ENCODE measurements at regions not wholly inside any gene's neighbourhood (a gene's known extent, or its start where the extent isn't known, plus 50 kb on each side); places are given as distances from the start of the nearest gene placed in this dataset.
A peak's percentile ranks its signal among the peaks of the same experiment; 100 is the strongest.

GRCh38 chr5:40410964-40411635 lies 268.6 kb upstream of the PTGER4 start:
- Histone ChIP-seq H3K4me3 (no peak overlapping the region), H3K36me3 (no peaks in the 10 kb centered on the region), H3K4me1 (peaks cover 0 to 13% of the 10 kb centered on the region in 2 donors), H3K27me3 (no peaks in the 10 kb centered on the region), H3K9me3 (no peaks in the 10 kb centered on the region), H3K27ac (peak overlapping the region; percentile 10 to 31)
- intact Hi-C loops (cut with DNase I) = no loop called here
- no peak for DNase-seq (ENCODE audit: low spot score in 2 of 2)
- no peak for TF ChIP-seq CTCF (IDR thresholded peaks at IDR 0.05)

- no peaks in the 10 kb centered on the region for H3K9me3 ChIP-seq
- no peak for TF ChIP-seq CTCF (IDR thresholded peaks at IDR 0.05)
- H3K27me3 ChIP-seq = no peaks in the 10 kb centered on the region
- no peak overlapping the region for H3K4me3 ChIP-seq
- intact Hi-C loops (cut with DNase I) = no loop called here
- H3K27ac ChIP-seq = peak overlapping the region; percentile 10 to 31
- peaks cover 0 to 13% of the 10 kb centered on the region in 2 donors for H3K4me1 ChIP-seq
- peak in 1 of 2 donors; percentile 70 for DNase-seq (ENCODE audit: low spot score in 2 of 2)
- H3K36me3 ChIP-seq = no peaks in the 10 kb centered on the region
These were observed 269.4 kb upstream of the PTGER4 start for GRCh38 chr5:40410231-40410861.

GRCh38 chr5:40409601-40410000 lies 270.1 kb upstream of the PTGER4 start:
- TF ChIP-seq CTCF (IDR thresholded peaks at IDR 0.05) = no peak
- Histone ChIP-seq H3K4me1 (peaks cover 0 to 13% of the 10 kb centered on the region in 2 donors), H3K9me3 (no peaks in the 10 kb centered on the region), H3K4me3 (no peak overlapping the region), H3K36me3 (no peaks in the 10 kb centered on the region), H3K27ac (no peak overlapping the region), H3K27me3 (no peaks in the 10 kb centered on the region)
- intact Hi-C loops (cut with DNase I) = no loop called here
- DNase-seq (ENCODE audit: low spot score in 2 of 2) = no peak

GRCh38 chr5:40406741-40407211 lies 272.9 kb upstream of the PTGER4 start:
- Histone ChIP-seq H3K4me3 (no peak overlapping the region), H3K4me1 (peaks cover 0 to 13% of the 10 kb centered on the region in 2 donors), H3K36me3 (no peaks in the 10 kb centered on the region), H3K27ac (peak overlapping the region in 1 of 2 donors; percentile 13), H3K9me3 (no peaks in the 10 kb centered on the region), H3K27me3 (no peaks in the 10 kb centered on the region)
- intact Hi-C loops (cut with DNase I) = no loop called here
- DNase-seq (ENCODE audit: low spot score in 2 of 2) = no peak
- TF ChIP-seq CTCF (IDR thresholded peaks at IDR 0.05) = no peak

GRCh38 chr5:40405996-40406740 lies 273.5 kb upstream of the PTGER4 start:
- TF ChIP-seq CTCF (IDR thresholded peaks at IDR 0.05) = no peak
- no peaks in the 10 kb centered on the region for H3K36me3 ChIP-seq
- H3K27ac ChIP-seq = no peak overlapping the region
- DNase-seq (ENCODE audit: low spot score in 2 of 2) = no peak
- no peaks in the 10 kb centered on the region for H3K27me3 ChIP-seq
- H3K4me3 ChIP-seq = no peak overlapping the region
- intact Hi-C loops (cut with DNase I) = no loop called here
- H3K4me1 ChIP-seq = peaks cover 0 to 9% of the 10 kb centered on the region in 2 donors
- H3K9me3 ChIP-seq = no peaks in the 10 kb centered on the region

Data from ascending aorta (tissue), 2 donors.